ENCODE measurements at regions not wholly inside any gene's neighbourhood (a gene's known extent, or its start where the extent isn't known, plus 50 kb on each side); places are given as distances from the start of the nearest gene placed in this dataset.

- TF ChIP-seq CTCF (IDR thresholded peaks at IDR 0.05) (no peak), POLR2A (IDR thresholded peaks at IDR 0.05) (no peak)
These were observed 492.0 kb upstream of the CNTNAP2 start for GRCh38 chr7:145624618-145625017.

Measured in thyroid gland (tissue), 4 donors.